IMR-90 (cell line): ENCODE measurements at regions not wholly inside any gene's neighbourhood (a gene's known extent, or its start where the extent isn't known, plus 50 kb on each side); places are given as distances from the start of the nearest gene placed in this dataset.

ENCODE experiments used
- ATAC-seq: fragments of 200-7000 bp; cut with Tn5 transposase; 2 replicates; pipeline ENCODE4 v1.9.1; 2020; ENCODE audit warnings: low read depth, mild to moderate bottlenecking, moderate library complexity
- BruUV-seq: library from RNA; stranded (reverse); fragments of 400-500 nt; replicated peaks from 2 replicates; lab custom pipeline; 2021; lab: Mats Ljungman, UMichigan
- CTCF ChIA-PET: fragments of 300-600 bp; formaldehyde crosslinking; extraction: SDS; loops from one replicate; lab custom pipeline; 2021; ENCODE audit warnings: antibody characterized with exemption; lab: Yijun Ruan, JAX
- POLR2A ChIA-PET: fragments of 300-600 bp; sonication (Branson Sonifier 250); formaldehyde crosslinking; loops from one replicate; lab custom pipeline; 2022; ENCODE audit warnings: antibody characterized with exemption; ENCODE audit not compliant: unreplicated experiment; lab: Charles Lee
- DNase-seq: peaks from one replicate; pipeline ENCODE4 v3.0.0; 2013
- H2AFZ ChIP-seq: replicated peaks from 2 replicates; pipeline ENCODE3; 2013; ENCODE audit warnings: low read length, mild to moderate bottlenecking; ENCODE audit not compliant: poor library complexity
- H2AK5ac ChIP-seq: 2 replicates; pipeline ENCODE4 v1.6.1; 2013; ENCODE audit warnings: low read depth, low read length, inconsistent platforms
- H2AK9ac ChIP-seq: replicated peaks from 2 replicates; pipeline ENCODE3; 2013; ENCODE audit warnings: mild to moderate bottlenecking, low read depth, low read length, moderate library complexity; ENCODE audit not compliant: poor library complexity
- H2BK120ac ChIP-seq: 2 replicates; pipeline ENCODE4 v1.6.1; 2013; ENCODE audit warnings: low read depth, low read length, inconsistent platforms
- H2BK15ac ChIP-seq: 3 replicates; pipeline ENCODE4 v1.6.1; 2013; ENCODE audit warnings: low read depth, low read length, inconsistent platforms
- H2BK20ac ChIP-seq: 2 replicates; pipeline ENCODE4 v1.6.1; 2013; ENCODE audit warnings: low read depth, mild to moderate bottlenecking, inconsistent platforms, low read length, moderate library complexity
- H2BK5ac ChIP-seq: 2 replicates; pipeline ENCODE4 v1.6.1; 2013; ENCODE audit warnings: mild to moderate bottlenecking, low read depth, low read length, inconsistent platforms; ENCODE audit not compliant: poor library complexity, severe bottlenecking
- H3K14ac ChIP-seq: replicated peaks from 2 replicates; pipeline ENCODE4 v1.6.1; 2013; ENCODE audit warnings: low read depth, low read length, inconsistent platforms
- H3K18ac ChIP-seq: 2 replicates; pipeline ENCODE4 v1.6.1; 2013; ENCODE audit warnings: low read depth, low read length, control low read depth
- H3K23ac ChIP-seq: 2 replicates; pipeline ENCODE4 v1.6.1; 2013; ENCODE audit warnings: low read depth, low read length, inconsistent platforms
- H3K27ac ChIP-seq: 2 replicates; pipeline ENCODE4 v1.5.1; 2013; ENCODE audit warnings: mild to moderate bottlenecking, control low read depth, low read length; ENCODE audit not compliant: insufficient read depth
- H3K27me3 ChIP-seq: 2 replicates; pipeline ENCODE4 v1.6.1; 2013; ENCODE audit warnings: low read length; ENCODE audit not compliant: control insufficient read depth, insufficient read depth
- H3K36me3 ChIP-seq: 2 replicates; pipeline ENCODE4 v1.6.1; 2013; ENCODE audit warnings: low read length, mixed read lengths; ENCODE audit not compliant: control insufficient read depth, insufficient read depth
- H3K4ac ChIP-seq: 2 replicates; pipeline ENCODE4 v1.6.1; 2013; ENCODE audit warnings: low read depth, low read length, inconsistent platforms
- H3K4me1 ChIP-seq: 2 replicates; pipeline ENCODE4 v1.6.1; 2013; ENCODE audit warnings: low read length, mixed read lengths; ENCODE audit not compliant: control insufficient read depth, insufficient read depth
- H3K4me2 ChIP-seq: 2 replicates; pipeline ENCODE4 v1.6.1; 2013; ENCODE audit warnings: low read depth, mild to moderate bottlenecking, control low read depth, low read length, moderate library complexity
- H3K4me3 ChIP-seq: 2 replicates; pipeline ENCODE4 v1.5.1; 2013; ENCODE audit warnings: low read depth, mild to moderate bottlenecking, control low read depth, low read length, moderate library complexity; ENCODE audit not compliant: insufficient read depth
- H3K56ac ChIP-seq: 2 replicates; pipeline ENCODE4 v1.6.1; 2013; ENCODE audit warnings: low read length, inconsistent platforms; ENCODE audit not compliant: insufficient read depth; ENCODE audit errors: extremely low read depth
- H3K79me1 ChIP-seq, 2 experiments: 2 replicates each; pipeline ENCODE4 v1.6.1; 2013; ENCODE audit warnings: low read length in 2 of 2, inconsistent platforms in 1 of 2, low read depth in 1 of 2
- H3K9ac ChIP-seq: 2 replicates; pipeline ENCODE4 v1.6.1; 2013; ENCODE audit warnings: low read depth, low read length, control low read depth
- H3K9me1 ChIP-seq: 2 replicates; pipeline ENCODE4 v1.6.1; 2013; ENCODE audit warnings: low read length, inconsistent platforms; ENCODE audit not compliant: insufficient read depth
- H3K9me3 ChIP-seq: 2 replicates; pipeline ENCODE4 v1.6.1; 2013; ENCODE audit warnings: low read length; ENCODE audit not compliant: control insufficient read depth, insufficient read depth
- H4K20me1 ChIP-seq: 2 replicates; pipeline ENCODE4 v1.6.1; 2013; ENCODE audit warnings: low read length, inconsistent platforms; ENCODE audit not compliant: insufficient read depth
- H4K5ac ChIP-seq: 2 replicates; pipeline ENCODE4 v1.6.1; 2013; ENCODE audit warnings: mild to moderate bottlenecking, low read depth, low read length, control low read depth
- H4K8ac ChIP-seq, 2 experiments: 2 replicates each; pipeline ENCODE4 v1.6.1; 2013; ENCODE audit warnings: low read depth in 2 of 2, low read length in 2 of 2, control low read depth in 1 of 2, inconsistent platforms in 1 of 2
- H4K91ac ChIP-seq: 2 replicates; pipeline ENCODE4 v1.6.1; 2013; ENCODE audit warnings: low read depth, low read length, inconsistent platforms; ENCODE audit not compliant: insufficient read depth
- BHLHE40 ChIP-seq: fragments of 150-350 bp; IDR thresholded peaks from 2 replicates; pipeline ENCODE4 v1.6.1; 2016; ENCODE audit warnings: mild to moderate bottlenecking, low read depth, low read length
- CEBPB ChIP-seq: IDR thresholded peaks from 2 replicates; pipeline ENCODE4 v1.6.1; 2012; ENCODE audit warnings: low read depth, low read length, improper control_type of control experiment
- CTCF ChIP-seq: conservative IDR thresholded peaks from 2 replicates; pipeline ENCODE4 v1.5.1; 2012; ENCODE audit warnings: mild to moderate bottlenecking, low read depth, low read length, improper control_type of control experiment
- MAFK ChIP-seq: IDR thresholded peaks from 2 replicates; pipeline ENCODE4 v1.6.1; 2012; ENCODE audit warnings: low read depth, low read length, improper control_type of control experiment
- MXI1 ChIP-seq: IDR thresholded peaks from 2 replicates; pipeline ENCODE4 v1.6.1; 2012; ENCODE audit warnings: low read depth, mild to moderate bottlenecking, low read length, moderate library complexity, borderline replicate concordance
- NFE2L2 ChIP-seq: fragments of 150-350 bp; IDR thresholded peaks from 2 replicates; pipeline ENCODE4 v1.6.1; 2016; ENCODE audit warnings: low read depth, mild to moderate bottlenecking, low read length
- POLR2A ChIP-seq: IDR thresholded peaks from 2 replicates; pipeline ENCODE4 v1.6.1; 2012; ENCODE audit warnings: mild to moderate bottlenecking, low read depth, low read length
- RAD21 ChIP-seq: IDR thresholded peaks from 2 replicates; pipeline ENCODE4 v1.6.1; 2012; ENCODE audit warnings: low read length, improper control_type of control experiment
- SMC3 ChIP-seq: fragments of 150-350 bp; IDR thresholded peaks from 2 replicates; pipeline ENCODE4 v1.6.1; 2016; ENCODE audit warnings: low read depth, mild to moderate bottlenecking, antibody characterized with exemption, low read length, moderate library complexity
- WGBS, 2 experiments: methylation state at CpG; one replicate each; pipeline versions ENCODE4 v1.1.5 to v1.1.7; 2013; ENCODE audit warnings: missing lambda C conversion rate in 2 of 2; ENCODE audit not compliant: insufficient read length in 1 of 2; ENCODE audit errors: extremely low coverage in 2 of 2; 5-methylcytosine and 5-hydroxymethylcytosine counted together
- dilution Hi-C: fragments of 300-500 bp; cut with HindIII; formaldehyde crosslinking; loops from one replicate; pipeline ENCODE4 v1.14.3; 2018; ENCODE audit warnings: low sequenced_read_pairs; ENCODE audit not compliant: unreplicated experiment
- in situ Hi-C: fragments of 300-500 bp; cut with MboI; formaldehyde crosslinking; loops from 3 replicates; pipeline ENCODE4 v1.14.3; 2019; ENCODE audit warnings: low sequenced_read_pairs, inconsistent platforms, mixed read lengths
- intact Hi-C: fragments of 100-400 bp; cut with micrococcal nuclease; formaldehyde crosslinking; loops from 2 replicates; pipeline ENCODE4 v1.10.0; 2022
- TF ChIP-seq, protein P1 (sequence below): fragments of 150-350 bp; IDR thresholded peaks from 2 replicates; pipeline ENCODE4 v1.6.1; 2017; ENCODE audit warnings: mild to moderate bottlenecking, antibody characterized with exemption, low read length, low read depth

- intact Hi-C loops = loop anchor here (5.0 to 10.0 kb wide), 2 partner anchors 1127 to 1639 kb away; no protein-coding TSS in a partner anchor
These were observed 258.2 kb upstream of the CFAP20DC start for GRCh38 chr3:59308001-59308400.

More at GRCh38 chr3:59308001-59308400, 258.2 kb upstream of the CFAP20DC start:
- TF ChIP-seq SMC3 (no peak), RAD21 (no peak), POLR2A (no peak), MAFK (no peak), BHLHE40 (no peak), CEBPB (no peak), CTCF (no peak), NFE2L2 (no peak), MXI1 (no peak)
- TF ChIP-seq, protein P1, sequence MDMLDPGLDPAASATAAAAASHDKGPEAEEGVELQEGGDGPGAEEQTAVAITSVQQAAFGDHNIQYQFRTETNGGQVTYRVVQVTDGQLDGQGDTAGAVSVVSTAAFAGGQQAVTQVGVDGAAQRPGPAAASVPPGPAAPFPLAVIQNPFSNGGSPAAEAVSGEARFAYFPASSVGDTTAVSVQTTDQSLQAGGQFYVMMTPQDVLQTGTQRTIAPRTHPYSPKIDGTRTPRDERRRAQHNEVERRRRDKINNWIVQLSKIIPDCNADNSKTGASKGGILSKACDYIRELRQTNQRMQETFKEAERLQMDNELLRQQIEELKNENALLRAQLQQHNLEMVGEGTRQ = no peak
- dilution Hi-C loops (no loop called here), in situ Hi-C loops (no loop called here)
- Histone ChIP-seq H2BK20ac (no peak overlapping the region), H3K9ac (no peak overlapping the region), H4K20me1 (no peaks in the 10 kb centered on the region), H2AK5ac (no peak overlapping the region), H4K5ac (no peak overlapping the region), H2AFZ (no peak overlapping the region), H3K27me3 (no peaks in the 10 kb centered on the region), H3K4ac (no peak overlapping the region), H2AK9ac (no peak overlapping the region), H4K8ac (no peak overlapping the region), H2BK120ac (no peak overlapping the region), H3K4me2 (no peak overlapping the region), H3K4me3 (no peak overlapping the region), H3K4me1 (no peaks in the 10 kb centered on the region), H3K56ac (no peak overlapping the region), H3K36me3 (no peaks in the 10 kb centered on the region), H3K79me1 (no peaks in the 10 kb centered on the region), H3K14ac (no peak overlapping the region), H3K9me1 (no peaks in the 10 kb centered on the region), H2BK15ac (no peak overlapping the region), H3K9me3 (no peaks in the 10 kb centered on the region), H3K23ac (no peak overlapping the region), H4K91ac (no peak overlapping the region), H3K18ac (no peak overlapping the region), H2BK5ac (no peak overlapping the region), H3K27ac (no peak overlapping the region)
- BruUV-seq = no TSS peak
- CTCF ChIA-PET = no interaction called here
- ATAC-seq = no peak
- DNase-seq = no peak
- no CpG with 5 or more reads among the region's 1 CpG for WGBS, 2 experiments
- POLR2A ChIA-PET = no interaction called here
